Gastroesophageal sphincter (tissue), 4 donors: ENCODE measurements at regions not wholly inside any gene's neighbourhood (a gene's known extent, or its start where the extent isn't known, plus 50 kb on each side); places are given as distances from the start of the nearest gene placed in this dataset.
A peak's percentile ranks its signal among the peaks of the same experiment; 100 is the strongest.

ENCODE experiments used
- ATAC-seq: fragments of 150-250 bp; one replicate; pipeline ENCODE4 v1.9.1; 2016; ENCODE audit warnings: mild to moderate bottlenecking, moderate library complexity
- H3K27ac ChIP-seq, 4 donors: fragments of 200-600 bp; sonication (generic) in 3 of 4; 1 replicate in 3 of 4; 2 replicates in 1 of 4; pipeline ENCODE4 v1.5.1; 2016 to 2019
- H3K27me3 ChIP-seq: fragments of 200-600 bp; sonication (generic); one replicate; pipeline ENCODE4 v1.5.1; 2019
- H3K36me3 ChIP-seq, 2 donors: fragments of 200-600 bp; sonication (generic); one replicate each; pipeline ENCODE4 v1.5.1; 2019; ENCODE audit warnings: control low read depth in 1 of 2
- H3K4me1 ChIP-seq, 3 donors: fragments of 200-600 bp; sonication (generic); 1 replicate in 2 of 3; 2 replicates in 1 of 3; pipeline ENCODE4 v1.5.1; 2016 to 2019; ENCODE audit warnings: control low read depth in 2 of 3
- H3K4me3 ChIP-seq, 2 donors: fragments of 200-600 bp; sonication (generic); one replicate each; pipeline ENCODE4 v1.5.1; 2019; ENCODE audit warnings: mild to moderate bottlenecking in 1 of 2, moderate library complexity in 1 of 2
- H3K9me3 ChIP-seq, 3 donors: fragments of 200-600 bp; sonication (generic); one replicate each; pipeline ENCODE4 v1.5.1; 2017 to 2019; ENCODE audit warnings: control low read depth in 2 of 3
- EP300 ChIP-seq: sonication (generic); formaldehyde crosslinking; IDR thresholded peaks from one replicate; pipeline ENCODE4 v1.6.1; 2017; ENCODE audit warnings: antibody characterized with exemption, mild to moderate bottlenecking
- POLR2A ChIP-seq, 2 donors: fragments of 450-650 bp; IDR thresholded peaks; one replicate each; pipeline ENCODE4 v1.6.1; 2017; ENCODE audit warnings: antibody characterized with exemption in 2 of 2, mild to moderate bottlenecking in 2 of 2, moderate library complexity in 1 of 2
- POLR2AphosphoS5 ChIP-seq: sonication (generic); formaldehyde crosslinking; IDR thresholded peaks from one replicate; pipeline ENCODE4 v1.6.1; 2017; ENCODE audit warnings: antibody characterized with exemption
- WGBS, 2 donors: methylation state at CpG; one replicate each; pipeline ENCODE4 v1.1.5; 2018; ENCODE audit warnings: low coverage in 1 of 2; 5-methylcytosine and 5-hydroxymethylcytosine counted together
- TF ChIP-seq, protein P1 (sequence below), 4 experiments: fragments of 200-600 bp in 2 of 4; fragments of 450-650 bp in 2 of 4; sonication (generic) in 1 of 4; IDR thresholded peaks; one replicate each; pipeline ENCODE4 v1.5.1; 2017 to 2019; ENCODE audit warnings: antibody characterized with exemption in 4 of 4, mild to moderate bottlenecking in 2 of 4, moderate library complexity in 2 of 4

DNA sequence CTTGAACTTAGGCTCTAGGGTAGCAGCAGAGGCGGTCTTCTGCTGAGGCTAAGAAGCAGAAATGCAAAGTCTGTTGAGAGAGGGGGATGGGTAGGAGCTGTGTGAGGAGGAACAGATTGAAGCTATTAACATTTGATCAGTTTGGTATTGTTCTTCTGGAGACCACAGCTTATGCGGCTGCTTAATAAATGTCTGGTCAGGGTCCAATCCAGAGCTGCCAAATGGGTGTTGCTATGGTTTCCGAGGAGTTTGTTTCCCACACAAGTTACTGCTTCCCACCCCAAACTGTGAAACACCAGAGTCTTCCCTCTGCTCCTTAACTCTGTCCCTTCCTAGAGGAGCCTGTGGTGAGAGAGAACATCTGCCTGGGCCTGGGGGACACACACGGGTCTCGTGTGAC, 142.2 kb upstream of the KLF4 start:
- WGBS, 2 donors, result 40 to 47% methylated on average over 1 to 5 of the region's 5 CpGs
- TF ChIP-seq POLR2A (IDR thresholded peaks at IDR 0.05) (no peak), EP300 (no peak), POLR2AphosphoS5 (no peak)
- TF ChIP-seq, protein P1, sequence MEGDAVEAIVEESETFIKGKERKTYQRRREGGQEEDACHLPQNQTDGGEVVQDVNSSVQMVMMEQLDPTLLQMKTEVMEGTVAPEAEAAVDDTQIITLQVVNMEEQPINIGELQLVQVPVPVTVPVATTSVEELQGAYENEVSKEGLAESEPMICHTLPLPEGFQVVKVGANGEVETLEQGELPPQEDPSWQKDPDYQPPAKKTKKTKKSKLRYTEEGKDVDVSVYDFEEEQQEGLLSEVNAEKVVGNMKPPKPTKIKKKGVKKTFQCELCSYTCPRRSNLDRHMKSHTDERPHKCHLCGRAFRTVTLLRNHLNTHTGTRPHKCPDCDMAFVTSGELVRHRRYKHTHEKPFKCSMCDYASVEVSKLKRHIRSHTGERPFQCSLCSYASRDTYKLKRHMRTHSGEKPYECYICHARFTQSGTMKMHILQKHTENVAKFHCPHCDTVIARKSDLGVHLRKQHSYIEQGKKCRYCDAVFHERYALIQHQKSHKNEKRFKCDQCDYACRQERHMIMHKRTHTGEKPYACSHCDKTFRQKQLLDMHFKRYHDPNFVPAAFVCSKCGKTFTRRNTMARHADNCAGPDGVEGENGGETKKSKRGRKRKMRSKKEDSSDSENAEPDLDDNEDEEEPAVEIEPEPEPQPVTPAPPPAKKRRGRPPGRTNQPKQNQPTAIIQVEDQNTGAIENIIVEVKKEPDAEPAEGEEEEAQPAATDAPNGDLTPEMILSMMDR (IDR thresholded peaks at IDR 0.05), result no peak
- Histone ChIP-seq H3K36me3 (no peaks in the 10 kb centered on the region), H3K9me3 (no peaks in the 10 kb centered on the region), H3K27me3 (no peaks in the 10 kb centered on the region), H3K27ac (no peak overlapping the region), H3K4me3 (no peak overlapping the region), H3K4me1 (peaks cover under 1 to 11% (median under 1%) of the 10 kb centered on the region in 3 donors)
- peak; percentile 15 for ATAC-seq

DNA sequence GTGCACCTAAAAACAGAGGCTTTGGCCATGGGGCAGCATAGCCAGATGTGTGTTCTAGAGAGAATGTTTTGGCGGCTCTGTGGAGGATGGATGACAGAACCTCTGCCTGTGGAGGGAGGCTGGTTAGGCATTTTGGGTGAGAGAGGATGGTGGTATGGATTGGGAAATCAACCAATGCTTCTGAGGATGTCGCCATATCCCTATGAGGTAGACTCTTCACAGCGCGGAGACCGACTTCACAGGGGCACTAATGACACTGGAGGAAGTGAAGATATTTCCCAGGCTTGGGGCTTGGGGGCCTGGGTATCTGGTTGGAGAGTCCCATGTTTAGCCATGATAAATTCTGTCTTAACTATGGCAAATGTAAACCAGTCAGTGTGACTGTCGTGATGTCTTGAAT, 140.6 kb upstream of the KLF4 start:
- ATAC-seq, result no peak
- Histone ChIP-seq H3K27ac (no peak overlapping the region), H3K9me3 (no peaks in the 10 kb centered on the region), H3K4me1 (peaks cover 0 to 4% (median 0%) of the 10 kb centered on the region in 3 donors), H3K4me3 (no peak overlapping the region), H3K27me3 (no peaks in the 10 kb centered on the region), H3K36me3 (no peaks in the 10 kb centered on the region)
- no peak for TF ChIP-seq EP300
- 100% methylated on average over 1 to 4 of the region's 6 CpGs for WGBS, 2 donors

DNA sequence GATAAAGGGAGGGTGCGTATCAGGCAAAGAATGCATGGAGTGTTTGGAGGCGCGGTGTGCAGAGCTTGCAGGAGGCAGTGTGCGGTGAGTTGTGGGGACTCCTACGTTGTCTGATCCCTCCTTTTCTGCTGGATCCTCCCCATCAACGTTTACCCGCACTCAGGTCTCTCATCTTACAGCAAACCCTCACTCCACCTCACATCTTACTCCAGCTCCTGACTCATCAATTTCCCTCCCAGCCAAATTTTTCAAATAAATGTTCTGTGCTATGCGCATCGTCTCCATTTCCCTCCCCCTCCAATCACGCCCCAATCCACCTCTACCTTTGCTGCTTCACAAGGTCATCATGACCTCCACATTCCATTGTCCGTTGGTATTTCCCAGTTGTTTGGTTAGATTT, 138.9 kb upstream of the KLF4 start:
- H3K27me3 ChIP-seq, result no peaks in the 10 kb centered on the region
- peaks cover 0 to 2% (median 0%) of the 10 kb centered on the region in 3 donors for H3K4me1 ChIP-seq
- TF ChIP-seq POLR2AphosphoS5 (no peak), EP300 (no peak), POLR2A (IDR thresholded peaks at IDR 0.05) (no peak)
- TF ChIP-seq, protein P1 (IDR thresholded peaks at IDR 0.05), result no peak
- ATAC-seq, result no peak
- H3K9me3 ChIP-seq, result no peaks in the 10 kb centered on the region
- 80 to 86% methylated on average over 3 to 6 of the region's 11 CpGs for WGBS, 2 donors
- H3K27ac ChIP-seq, result no peak overlapping the region
- H3K36me3 ChIP-seq, result no peaks in the 10 kb centered on the region
- no peak overlapping the region for H3K4me3 ChIP-seq

DNA sequence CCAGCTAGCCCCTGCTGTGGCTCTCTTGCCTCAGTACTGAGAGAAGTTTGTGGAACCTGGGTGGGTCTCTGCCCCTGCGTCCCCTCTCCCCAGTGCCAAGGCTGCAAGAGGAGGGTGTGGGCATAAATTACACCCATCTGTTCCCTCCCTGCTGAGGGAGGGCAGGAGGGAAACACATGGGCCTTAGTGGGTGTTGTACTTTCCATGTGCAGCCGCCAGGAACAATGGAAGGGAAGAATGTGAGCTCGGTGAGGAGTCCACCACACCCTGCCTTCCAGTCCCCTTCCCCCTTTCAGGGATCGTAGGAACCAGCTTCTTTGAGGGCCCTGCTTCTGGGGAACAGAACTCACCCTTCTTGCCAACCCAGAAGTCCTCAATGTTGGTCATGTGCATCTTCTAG, 138.2 kb upstream of the KLF4 start:
- no peak for ATAC-seq
- no peak overlapping the region for H3K27ac ChIP-seq
- H3K9me3 ChIP-seq, result no peaks in the 10 kb centered on the region
- no peaks in the 10 kb centered on the region for H3K27me3 ChIP-seq
- WGBS, 2 donors, result 61% methylated on average over 2 of the region's 4 CpGs; no CpG with 5 or more reads in 1 of the 2 donors
- H3K4me3 ChIP-seq, result no peak overlapping the region
- no peaks in the 10 kb centered on the region for H3K4me1 ChIP-seq
- no peak for TF ChIP-seq POLR2AphosphoS5
- no peak for TF ChIP-seq EP300
- TF ChIP-seq, protein P1 (IDR thresholded peaks at IDR 0.05), result no peak
- TF ChIP-seq POLR2A (IDR thresholded peaks at IDR 0.05), result no peak
- no peaks in the 10 kb centered on the region for H3K36me3 ChIP-seq

DNA sequence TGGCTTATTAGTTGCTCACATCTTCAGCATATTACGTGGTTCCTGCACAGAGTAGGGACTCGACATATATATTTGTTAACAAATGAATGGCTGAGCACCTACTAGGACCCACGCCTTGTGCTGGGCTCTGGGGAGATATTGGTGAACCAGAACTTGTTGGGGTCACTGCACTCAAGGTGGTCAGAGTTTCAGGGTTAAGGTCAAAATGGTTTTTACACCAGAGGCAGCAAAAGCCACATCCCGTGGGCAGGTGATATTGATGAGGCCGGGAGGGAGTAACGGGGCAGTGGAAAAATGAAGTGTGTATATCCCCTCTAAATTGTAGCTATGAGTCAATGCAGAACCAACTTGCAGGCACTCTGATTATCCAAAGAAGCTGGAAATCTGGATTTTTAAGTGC, 136.5 kb upstream of the KLF4 start:
- Histone ChIP-seq H3K27ac (no peak overlapping the region), H3K9me3 (no peaks in the 10 kb centered on the region), H3K4me3 (no peak overlapping the region), H3K4me1 (no peaks in the 10 kb centered on the region), H3K36me3 (no peaks in the 10 kb centered on the region), H3K27me3 (no peaks in the 10 kb centered on the region)
- ATAC-seq, result no peak
- TF ChIP-seq POLR2A (IDR thresholded peaks at IDR 0.05) (no peak), POLR2AphosphoS5 (no peak), EP300 (no peak)
- TF ChIP-seq, protein P1 (IDR thresholded peaks at IDR 0.05), result no peak
- WGBS, 2 donors, result 89 to 100% methylated on average over 3 to 4 of the region's 6 CpGs
